SK-N-SH (cell line): ENCODE measurements at regions not wholly inside any gene's neighbourhood (a gene's known extent, or its start where the extent isn't known, plus 50 kb on each side); places are given as distances from the start of the nearest gene placed in this dataset.
A peak's percentile ranks its signal among the peaks of the same experiment; 100 is the strongest.

Source experiments
- JUND ChIP-seq: IDR thresholded peaks from 2 replicates; pipeline ENCODE4 v1.4.0; 2012
- POLR2AphosphoS5 ChIP-seq: IDR thresholded peaks from 2 replicates; pipeline ENCODE4 v1.6.1; 2012; ENCODE audit warnings: low read depth, low read length
- RAD21 ChIP-seq: IDR thresholded peaks from 2 replicates; pipeline ENCODE4 v1.6.1; 2012; ENCODE audit warnings: mild to moderate bottlenecking, low read length
- RXRA ChIP-seq: IDR thresholded peaks from 2 replicates; pipeline ENCODE4 v1.4.0; 2012; ENCODE audit warnings: low read depth, mild to moderate bottlenecking, borderline replicate concordance
- SIN3A ChIP-seq: IDR thresholded peaks from 2 replicates; pipeline ENCODE4 v1.6.1; 2012; ENCODE audit warnings: low read depth, mild to moderate bottlenecking, low read length, moderate library complexity, borderline replicate concordance
- TAF1 ChIP-seq: IDR thresholded peaks from 2 replicates; pipeline ENCODE4 v1.6.1; 2012; ENCODE audit warnings: low read depth, mild to moderate bottlenecking, low read length, moderate library complexity, borderline replicate concordance
- TF ChIP-seq, protein P1 (sequence below): fragments of 200-600 bp; sonication (generic); IDR thresholded peaks from 2 replicates; pipeline ENCODE4 v1.6.1; 2017; ENCODE audit warnings: antibody characterized with exemption, mild to moderate bottlenecking, moderate library complexity

DNA sequence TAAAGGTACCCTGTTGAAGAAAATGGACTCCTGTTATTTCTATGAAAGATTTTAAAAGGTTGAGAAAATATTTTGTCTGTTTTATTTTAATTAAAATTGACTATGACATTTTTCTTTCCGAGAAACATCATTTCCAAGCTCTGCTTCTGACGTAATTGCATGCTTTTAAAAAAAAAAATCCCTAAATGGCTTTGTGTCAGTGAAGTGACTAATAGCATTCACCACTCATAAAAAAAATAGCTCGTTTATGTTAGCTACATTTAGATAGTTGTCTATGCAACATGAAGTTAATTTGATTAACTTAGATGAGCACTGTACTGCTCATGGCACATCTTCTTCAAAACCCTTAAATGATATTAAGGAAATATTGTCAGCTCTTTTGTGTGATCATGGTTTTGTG, 105.1 kb upstream of the KLHL13 start:
- TF ChIP-seq, protein P1, sequence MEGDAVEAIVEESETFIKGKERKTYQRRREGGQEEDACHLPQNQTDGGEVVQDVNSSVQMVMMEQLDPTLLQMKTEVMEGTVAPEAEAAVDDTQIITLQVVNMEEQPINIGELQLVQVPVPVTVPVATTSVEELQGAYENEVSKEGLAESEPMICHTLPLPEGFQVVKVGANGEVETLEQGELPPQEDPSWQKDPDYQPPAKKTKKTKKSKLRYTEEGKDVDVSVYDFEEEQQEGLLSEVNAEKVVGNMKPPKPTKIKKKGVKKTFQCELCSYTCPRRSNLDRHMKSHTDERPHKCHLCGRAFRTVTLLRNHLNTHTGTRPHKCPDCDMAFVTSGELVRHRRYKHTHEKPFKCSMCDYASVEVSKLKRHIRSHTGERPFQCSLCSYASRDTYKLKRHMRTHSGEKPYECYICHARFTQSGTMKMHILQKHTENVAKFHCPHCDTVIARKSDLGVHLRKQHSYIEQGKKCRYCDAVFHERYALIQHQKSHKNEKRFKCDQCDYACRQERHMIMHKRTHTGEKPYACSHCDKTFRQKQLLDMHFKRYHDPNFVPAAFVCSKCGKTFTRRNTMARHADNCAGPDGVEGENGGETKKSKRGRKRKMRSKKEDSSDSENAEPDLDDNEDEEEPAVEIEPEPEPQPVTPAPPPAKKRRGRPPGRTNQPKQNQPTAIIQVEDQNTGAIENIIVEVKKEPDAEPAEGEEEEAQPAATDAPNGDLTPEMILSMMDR, result no peak
- TF ChIP-seq POLR2AphosphoS5, result no peak; the same call in 1 of the 2 replicates
- TF ChIP-seq TAF1, result no peak
- no peak for TF ChIP-seq SIN3A
- no peak for TF ChIP-seq RXRA
- TF ChIP-seq RAD21, result peak; percentile 26; the same call in 1 of the 2 replicates
- peak; percentile 64; the same call in 1 of the 2 replicates for TF ChIP-seq JUND
